SK-N-DZ (cell line): ENCODE measurements at regions not wholly inside any gene's neighbourhood (a gene's known extent, or its start where the extent isn't known, plus 50 kb on each side); places are given as distances from the start of the nearest gene placed in this dataset.
"Not testable (repeated sequence)": the region's sequence is repeated elsewhere in the genome, so short reads cannot be mapped to it uniquely, and the experiment has no call there.

ENCODE experiments used
- DNase-seq: peaks from one replicate; pipeline ENCODE4 v3.0.0-alpha.2; 2015; ENCODE audit warnings: low spot score
- small RNA-seq, 2 experiments: library from RNA; depleted of rRNA; stranded (forward); fragments of <200 nt; gene quantifications; one replicate each; pipeline ENCODE3, GENCODE V24; 2014

DNA sequence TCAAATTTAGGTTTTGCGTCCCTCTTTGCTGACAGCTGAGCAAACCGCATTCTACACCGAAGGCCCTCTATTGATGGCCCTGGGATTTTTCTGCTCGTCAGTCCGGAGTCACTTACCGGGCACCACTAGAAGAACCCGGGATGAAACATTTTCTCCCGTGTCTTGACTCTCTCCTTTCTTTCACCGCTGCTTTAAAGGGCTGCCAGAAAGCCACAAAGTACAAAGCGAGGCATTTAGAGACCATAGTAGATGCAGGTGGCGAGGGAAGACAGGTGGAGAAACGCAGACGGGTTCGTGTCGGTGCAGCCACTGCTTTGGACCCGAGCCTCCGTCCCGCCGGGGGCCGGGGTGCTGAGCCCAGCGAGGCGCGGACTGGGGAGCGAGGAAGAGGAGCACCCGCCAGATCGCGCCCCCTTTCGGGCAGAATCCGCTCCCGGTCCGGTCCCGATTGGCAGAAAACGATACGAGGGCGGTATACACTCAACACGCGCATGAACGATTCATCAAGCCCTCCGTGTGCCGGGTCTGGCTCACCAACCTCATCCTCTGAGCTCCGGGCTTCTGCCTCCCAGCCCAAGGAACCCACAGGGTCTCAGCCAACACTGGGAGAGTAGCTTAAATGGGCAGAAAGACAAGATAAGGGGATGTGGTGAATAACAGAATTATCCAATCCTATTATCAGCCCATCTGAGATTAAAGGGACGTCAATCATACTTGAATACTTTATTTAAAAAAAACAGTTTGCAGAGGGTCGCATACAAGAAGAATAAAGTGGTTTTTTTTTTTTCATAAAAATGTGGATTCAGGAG lies 84.9 kb downstream of the TRIM27 start:
- peak; percentile 83 for DNase-seq

DNA sequence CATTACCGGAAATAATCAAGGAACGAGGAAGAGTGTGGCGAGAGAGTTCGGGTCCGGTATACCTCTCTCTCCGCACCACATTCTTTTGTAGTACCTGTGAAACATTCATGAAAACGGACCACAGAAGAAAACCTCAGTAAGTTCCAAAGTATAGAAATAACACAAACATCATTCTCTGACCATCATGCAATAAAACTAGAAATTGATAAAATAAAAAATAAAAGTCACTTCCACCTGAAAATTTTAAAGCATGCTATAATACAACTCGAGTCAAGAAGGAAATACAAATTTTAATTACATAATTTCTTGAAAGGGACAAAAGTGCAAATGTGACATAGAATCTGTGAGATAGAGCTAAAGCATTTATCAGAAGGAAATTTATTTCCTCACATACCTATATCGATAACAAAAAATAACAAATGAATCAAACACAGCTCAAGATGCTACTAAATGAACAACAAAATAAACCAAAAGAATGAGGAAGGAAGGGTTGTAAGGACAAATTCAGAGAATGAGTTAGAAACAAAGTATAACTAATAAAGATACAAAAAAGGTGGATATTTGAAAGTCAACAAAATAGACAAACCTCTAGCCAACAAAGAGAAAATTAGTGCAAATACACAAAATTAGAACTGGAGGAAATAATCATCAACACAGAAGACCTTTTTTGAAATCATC lies 84.2 kb downstream of the TRIM27 start:
- no peak for DNase-seq

DNA sequence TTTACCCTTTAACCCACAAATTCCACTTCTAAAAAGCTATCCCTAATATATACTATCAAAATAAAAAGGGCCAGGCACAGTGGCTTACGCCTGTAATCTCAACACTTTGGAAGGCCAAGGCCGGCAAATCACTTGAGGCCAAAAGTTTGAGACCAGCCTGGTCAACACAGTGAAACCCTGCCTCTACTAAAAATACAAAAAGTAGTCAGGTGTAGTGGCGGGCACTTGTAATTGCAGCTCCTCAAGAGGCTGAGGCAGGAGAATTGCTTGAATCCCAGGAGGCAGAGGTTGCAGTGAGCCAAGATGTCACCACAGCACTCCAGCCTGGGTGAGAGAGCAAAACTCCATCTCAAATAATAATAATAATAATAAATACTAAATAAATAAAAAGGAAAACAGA lies 82.5 kb downstream of the TRIM27 start:
- no peak for DNase-seq

DNA sequence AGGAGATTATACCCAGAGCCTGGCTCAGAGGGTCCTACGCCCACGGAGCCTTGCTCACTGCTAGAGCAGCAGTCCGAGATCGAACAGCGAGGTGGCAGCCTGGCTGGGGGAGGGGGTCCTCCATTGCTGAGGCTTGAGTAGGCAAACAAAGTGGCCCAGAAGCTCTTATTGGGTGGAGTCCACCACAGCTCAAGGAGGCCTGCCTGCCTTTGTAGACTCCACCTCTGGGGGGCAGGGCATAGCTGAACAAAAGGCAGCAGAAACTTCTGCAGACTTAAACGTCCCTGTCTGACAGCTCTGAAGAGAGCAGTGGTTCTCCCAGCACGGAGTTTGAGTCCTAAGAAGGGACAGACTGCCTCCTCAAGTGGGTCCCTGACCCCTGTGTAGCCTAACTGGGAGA lies 75.0 kb downstream of the TRIM27 start:
- not testable (repeated sequence) for DNase-seq

Small RNAs in the stretch of these regions (small RNA-seq; reads per million reads assigned to genes)
- gene AL121932.1, result 0 reads per million in 2 experiments
